Fibroblast of the aortic adventitia (primary cell): ENCODE measurements at regions not wholly inside any gene's neighbourhood (a gene's known extent, or its start where the extent isn't known, plus 50 kb on each side); places are given as distances from the start of the nearest gene placed in this dataset.

Experiments used
- DNase-seq: peaks from one replicate; pipeline ENCODE4 v3.0.0-alpha.2; 2010; ENCODE audit warnings: low read depth
- H3K4me3 ChIP-seq: 2 replicates; pipeline ENCODE4 v1.5.1; 2011; ENCODE audit warnings: low read depth, mild to moderate bottlenecking, control low read depth, low read length, moderate library complexity
- TF ChIP-seq, protein P1 (sequence below): IDR thresholded peaks from 2 replicates; pipeline ENCODE4 v1.5.1; 2011; ENCODE audit warnings: mild to moderate bottlenecking, low read length, control low read depth, inconsistent platforms; ENCODE audit not compliant: insufficient read depth

DNA sequence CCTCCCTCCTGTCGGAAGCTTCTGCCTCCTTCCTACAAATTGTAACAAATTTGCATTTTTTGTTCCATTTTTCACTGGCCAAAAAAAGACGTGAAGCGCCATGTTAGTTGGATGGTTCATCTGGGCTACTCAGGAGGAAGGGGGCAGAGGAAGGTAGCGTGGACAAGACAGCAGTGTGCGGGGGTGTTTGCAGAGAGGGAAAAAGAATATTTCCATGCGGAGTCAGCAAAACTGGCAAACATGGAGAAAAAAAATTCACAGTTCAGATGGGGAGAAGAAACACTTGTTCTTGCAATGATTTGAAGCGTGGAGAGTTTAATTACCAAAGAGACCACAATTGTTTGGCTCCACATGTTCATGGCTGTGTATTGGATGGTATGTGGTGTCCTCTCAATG, 138.8 kb upstream of the ERCC4 start:
- no peak for DNase-seq
- TF ChIP-seq, protein P1, sequence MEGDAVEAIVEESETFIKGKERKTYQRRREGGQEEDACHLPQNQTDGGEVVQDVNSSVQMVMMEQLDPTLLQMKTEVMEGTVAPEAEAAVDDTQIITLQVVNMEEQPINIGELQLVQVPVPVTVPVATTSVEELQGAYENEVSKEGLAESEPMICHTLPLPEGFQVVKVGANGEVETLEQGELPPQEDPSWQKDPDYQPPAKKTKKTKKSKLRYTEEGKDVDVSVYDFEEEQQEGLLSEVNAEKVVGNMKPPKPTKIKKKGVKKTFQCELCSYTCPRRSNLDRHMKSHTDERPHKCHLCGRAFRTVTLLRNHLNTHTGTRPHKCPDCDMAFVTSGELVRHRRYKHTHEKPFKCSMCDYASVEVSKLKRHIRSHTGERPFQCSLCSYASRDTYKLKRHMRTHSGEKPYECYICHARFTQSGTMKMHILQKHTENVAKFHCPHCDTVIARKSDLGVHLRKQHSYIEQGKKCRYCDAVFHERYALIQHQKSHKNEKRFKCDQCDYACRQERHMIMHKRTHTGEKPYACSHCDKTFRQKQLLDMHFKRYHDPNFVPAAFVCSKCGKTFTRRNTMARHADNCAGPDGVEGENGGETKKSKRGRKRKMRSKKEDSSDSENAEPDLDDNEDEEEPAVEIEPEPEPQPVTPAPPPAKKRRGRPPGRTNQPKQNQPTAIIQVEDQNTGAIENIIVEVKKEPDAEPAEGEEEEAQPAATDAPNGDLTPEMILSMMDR: no peak
- H3K4me3 ChIP-seq: no peak overlapping the region

DNA sequence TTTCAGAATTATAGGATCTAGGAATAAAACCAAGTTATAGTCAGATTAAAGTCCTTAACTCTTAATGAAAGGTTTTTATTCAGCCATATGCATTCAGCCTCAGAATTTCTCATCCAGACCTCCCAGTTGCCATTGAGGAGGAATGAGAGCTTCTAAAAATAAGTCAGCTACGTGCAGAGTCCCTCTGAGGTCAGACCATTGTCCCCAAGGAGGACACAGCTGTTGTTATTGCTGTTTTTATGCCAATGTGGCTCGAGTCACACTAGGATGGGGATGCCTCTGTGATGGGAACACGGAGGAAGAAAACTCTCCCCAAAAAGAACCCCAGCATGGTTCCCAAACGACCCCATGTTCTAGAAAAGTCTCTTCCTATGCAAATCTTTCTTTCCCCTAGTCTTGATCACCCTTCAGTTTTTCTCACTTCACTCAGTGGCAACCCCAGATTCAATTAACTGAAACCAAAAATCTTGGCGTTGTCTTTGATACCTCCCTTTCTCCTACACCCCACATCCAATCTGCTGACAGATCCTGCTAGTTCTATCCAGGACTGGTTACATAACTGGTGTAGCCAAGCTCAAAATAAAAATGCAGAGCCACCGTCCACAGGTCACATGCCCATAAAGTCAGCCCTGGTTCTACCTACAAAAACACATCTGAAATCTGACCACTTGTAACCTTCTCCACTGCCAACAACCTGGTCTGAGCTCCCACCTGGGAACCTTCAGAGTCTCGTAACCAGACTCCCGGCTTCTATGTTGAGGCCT, 138.2 kb upstream of the ERCC4 start:
- no peak for DNase-seq
- H3K4me3 ChIP-seq: no peak overlapping the region
- TF ChIP-seq, protein P1: no peak

DNA sequence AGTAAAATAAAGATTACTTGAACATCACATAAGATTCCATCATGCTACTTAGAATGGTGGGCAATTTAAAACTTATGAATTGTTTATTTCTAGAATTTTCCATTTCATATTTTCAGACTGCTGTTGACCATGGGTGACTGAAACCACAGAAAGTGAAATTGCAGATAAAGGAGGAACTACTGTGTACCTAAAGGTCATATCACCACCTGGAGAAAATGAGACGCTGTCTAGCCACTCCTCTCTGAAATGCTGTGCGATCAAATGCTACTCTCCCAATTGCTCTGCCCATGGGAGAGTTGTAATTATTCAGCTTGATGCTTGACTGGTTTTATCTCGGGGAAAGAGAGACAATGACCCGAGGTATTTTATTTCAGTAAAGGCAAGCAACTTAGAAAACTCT, 128.9 kb upstream of the ERCC4 start:
- TF ChIP-seq, protein P1: no peak
- no peak for DNase-seq
- H3K4me3 ChIP-seq: no peak overlapping the region

DNA sequence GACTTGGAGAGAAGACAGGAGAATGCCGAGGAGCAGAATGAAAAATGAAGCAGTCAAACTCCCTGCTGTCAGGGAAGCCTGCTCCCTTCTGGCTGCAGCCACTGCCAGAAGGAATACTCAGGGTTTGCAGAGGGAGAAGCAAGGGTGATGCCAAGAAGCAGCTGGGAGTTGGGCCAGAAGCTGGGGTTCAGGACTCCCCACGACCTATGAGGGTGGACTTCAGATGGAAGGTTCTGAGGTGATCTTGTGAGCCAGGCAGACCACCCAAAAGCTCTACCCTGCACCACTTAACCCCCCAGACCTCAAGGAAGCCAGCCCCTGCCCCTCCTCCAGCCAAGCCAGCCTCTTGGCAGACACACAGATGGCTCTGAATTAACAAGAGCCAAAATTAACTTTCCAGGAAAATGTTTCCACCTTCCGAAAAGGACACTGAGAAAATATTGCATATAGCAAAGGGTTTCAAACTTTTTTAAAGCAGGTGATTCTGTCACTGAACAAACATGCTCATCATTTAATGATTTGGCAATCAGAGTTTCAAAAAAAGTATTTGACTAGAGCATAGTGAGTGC, 126.0 kb upstream of the ERCC4 start:
- no peak for DNase-seq
- H3K4me3 ChIP-seq: no peak overlapping the region
- TF ChIP-seq, protein P1: no peak

DNA sequence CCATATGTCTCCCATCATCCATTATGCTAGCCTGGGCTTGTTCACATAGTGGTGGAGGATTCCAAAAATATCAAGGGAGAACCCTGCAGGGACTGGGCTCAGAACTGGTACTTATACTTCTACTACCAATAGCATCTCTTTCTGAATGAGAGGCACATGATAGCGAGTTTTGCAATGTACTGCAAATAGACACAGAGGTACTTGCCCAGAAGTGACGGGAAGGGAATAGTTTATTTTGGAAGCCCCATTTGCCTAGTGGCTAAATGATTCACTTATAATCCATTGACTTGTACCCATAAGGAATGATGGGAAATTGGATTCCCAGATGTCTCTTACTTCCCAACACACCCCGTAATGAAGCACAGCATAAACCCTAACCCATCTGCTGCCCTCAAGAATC, 124.8 kb upstream of the ERCC4 start:
- no peak overlapping the region for H3K4me3 ChIP-seq
- TF ChIP-seq, protein P1: no peak
- no peak for DNase-seq

DNA sequence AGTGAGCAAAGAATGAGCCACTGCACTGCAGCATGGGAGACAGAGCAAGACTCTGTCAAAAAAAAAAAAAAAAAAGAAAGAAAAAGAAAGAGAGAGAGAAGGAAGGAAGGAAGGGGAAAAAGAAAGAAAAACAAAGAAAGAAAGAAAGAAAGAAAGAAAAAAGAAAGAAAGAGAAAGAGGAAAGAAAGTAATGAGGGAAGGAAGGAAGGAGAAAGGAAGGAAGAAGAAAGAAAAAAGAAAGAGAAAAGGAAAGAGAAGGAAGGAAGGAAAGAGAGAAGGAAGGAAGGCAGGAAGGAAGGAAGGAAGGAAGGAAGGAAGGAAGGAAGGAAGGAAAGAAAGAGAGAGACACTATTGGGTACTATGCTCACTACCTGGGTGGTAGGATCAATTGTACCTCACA, 122.2 kb upstream of the ERCC4 start:
- no peak overlapping the region for H3K4me3 ChIP-seq
- TF ChIP-seq, protein P1: no peak
- no peak for DNase-seq
